Fibroblast of skin of abdomen (primary cell): ENCODE measurements at regions not wholly inside any gene's neighbourhood (a gene's known extent, or its start where the extent isn't known, plus 50 kb on each side); places are given as distances from the start of the nearest gene placed in this dataset.
"Not testable (repeated sequence)": the region's sequence is repeated elsewhere in the genome, so short reads cannot be mapped to it uniquely, and the experiment has no call there.

Experiments
- DNase-seq: peaks from one replicate; pipeline ENCODE4 v3.0.0-alpha.2; 2013

- DNase-seq, result peak; percentile 70
These were observed 2390.9 kb downstream of the PCDH7 start for GRCh38 chr4:33111117-33111516.

DNA sequence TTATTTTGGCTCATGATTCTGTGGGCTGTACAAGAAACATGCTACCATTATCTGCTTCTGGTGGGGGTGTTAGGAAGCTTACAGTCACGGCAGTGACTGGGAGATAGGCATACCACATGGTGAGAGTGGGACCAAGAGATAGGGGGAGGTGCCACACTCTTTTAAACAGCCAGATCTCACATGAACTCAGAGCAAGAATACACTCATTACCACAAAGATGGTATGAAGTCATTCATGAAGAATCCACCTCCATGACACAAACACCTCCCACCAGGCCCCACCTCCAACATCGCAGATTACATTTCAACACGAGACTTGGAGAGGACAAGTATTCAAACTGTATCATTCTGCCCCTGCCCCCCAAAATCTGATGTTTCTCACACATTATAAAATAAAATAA lies 2396.7 kb downstream of the PCDH7 start:
- peak; percentile 5 for DNase-seq

DNA sequence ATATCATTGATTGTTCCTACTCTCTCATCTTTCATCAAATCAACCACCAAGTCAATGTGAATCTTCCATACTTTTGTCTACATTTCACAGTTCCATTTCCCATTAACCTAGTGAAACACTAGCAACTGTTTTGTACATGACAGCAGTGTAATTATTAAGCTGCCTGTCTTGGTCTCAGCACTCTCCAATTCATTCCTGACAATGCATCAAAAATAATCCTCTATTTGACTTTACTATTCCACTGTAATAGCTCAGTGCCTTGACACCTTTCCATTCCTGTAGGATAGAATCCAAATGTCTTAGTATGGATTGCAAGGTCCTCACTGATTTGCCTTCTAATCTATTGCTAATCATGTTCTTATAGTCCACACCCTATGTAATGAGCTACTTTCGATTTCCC lies 2405.8 kb downstream of the PCDH7 start:
- no peak for DNase-seq

- not testable (repeated sequence) for DNase-seq
These were observed 2410.5 kb downstream of the PCDH7 start for GRCh38 chr4:33130662-33131061.

DNA sequence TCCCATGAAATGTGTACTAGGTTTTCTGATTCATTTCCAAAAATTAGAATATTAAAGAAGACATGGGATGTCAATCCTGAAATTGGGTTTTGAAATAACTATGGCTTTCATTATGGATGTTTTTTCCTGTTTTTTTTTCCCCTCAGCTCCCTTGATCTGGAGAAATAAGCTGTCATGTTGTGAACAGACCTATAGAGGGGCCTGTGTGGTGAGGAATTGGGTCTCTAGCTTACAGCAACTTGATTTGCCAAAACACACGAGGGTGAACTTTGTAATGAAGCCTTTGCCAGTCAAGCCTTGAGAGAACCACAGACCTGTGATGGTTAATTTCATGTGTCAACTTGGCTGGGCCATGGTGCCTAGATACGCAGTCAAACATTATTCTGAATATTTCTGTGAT lies 2413.6 kb downstream of the PCDH7 start:
- DNase-seq, result no peak

- DNase-seq, result peak; percentile 2
These were observed 2414.2 kb downstream of the PCDH7 start for GRCh38 chr4:33134366-33134765.

- DNase-seq, result no peak
These were observed 2429.7 kb downstream of the PCDH7 start for GRCh38 chr4:33149658-33150524.

DNA sequence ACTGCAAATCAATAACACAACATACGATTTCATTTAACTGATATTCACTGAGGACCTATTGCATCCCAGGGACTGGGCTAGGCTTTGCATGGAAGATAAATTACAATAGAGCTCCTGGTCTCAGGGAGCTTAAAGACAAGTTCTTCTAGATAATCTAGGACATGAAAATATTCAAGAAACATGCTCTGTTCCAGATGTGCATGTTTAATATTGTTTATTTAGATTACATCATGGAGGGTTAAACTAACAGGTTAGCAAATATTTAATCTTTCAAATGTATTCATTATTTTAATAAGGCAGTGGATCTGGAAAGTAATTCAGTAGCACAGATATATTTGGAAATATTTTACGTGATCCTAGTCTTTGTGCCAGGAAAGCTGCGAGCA lies 2430.3 kb downstream of the PCDH7 start:
- no peak for DNase-seq

- DNase-seq, result peak; percentile 55
These were observed 2440.0 kb downstream of the PCDH7 start for GRCh38 chr4:33160126-33160525.

DNA sequence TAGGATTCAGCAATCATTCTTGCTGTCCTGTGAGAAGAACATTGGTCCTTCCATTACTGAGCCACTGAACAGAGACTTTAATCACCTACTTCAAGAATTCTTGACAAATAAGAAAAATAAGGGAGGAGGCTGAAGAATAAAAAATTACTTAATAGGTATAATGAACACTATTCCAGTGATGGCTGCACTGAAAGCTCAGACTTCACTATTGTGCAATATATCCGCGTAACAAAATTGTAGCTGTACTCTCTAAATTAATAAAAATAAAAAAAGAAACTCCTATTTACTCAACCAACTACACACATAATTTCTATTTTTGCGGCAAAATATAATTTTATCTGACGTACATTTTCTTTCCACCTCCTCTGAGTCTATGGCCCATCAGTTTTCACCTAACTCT lies 2441.0 kb downstream of the PCDH7 start:
- DNase-seq, result no peak

DNA sequence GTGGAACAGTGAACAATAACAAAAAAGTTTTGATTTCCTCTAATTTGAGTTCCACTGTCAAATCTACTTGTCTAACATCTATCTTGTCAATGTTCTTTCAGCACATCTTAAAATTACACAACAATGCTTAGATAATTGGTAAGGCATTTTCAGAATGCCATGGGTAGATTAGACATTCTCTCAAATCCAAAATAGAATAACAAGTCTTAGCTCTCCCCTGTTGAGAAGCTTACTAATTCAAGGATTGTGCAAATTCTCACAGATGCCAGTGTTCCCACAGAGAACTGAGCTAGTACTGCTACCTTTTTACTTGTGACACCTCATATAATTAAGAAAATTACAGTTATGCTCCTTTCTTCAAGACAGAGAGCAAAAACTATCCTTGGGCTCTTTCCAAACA lies 2442.0 kb downstream of the PCDH7 start:
- no peak for DNase-seq

DNA sequence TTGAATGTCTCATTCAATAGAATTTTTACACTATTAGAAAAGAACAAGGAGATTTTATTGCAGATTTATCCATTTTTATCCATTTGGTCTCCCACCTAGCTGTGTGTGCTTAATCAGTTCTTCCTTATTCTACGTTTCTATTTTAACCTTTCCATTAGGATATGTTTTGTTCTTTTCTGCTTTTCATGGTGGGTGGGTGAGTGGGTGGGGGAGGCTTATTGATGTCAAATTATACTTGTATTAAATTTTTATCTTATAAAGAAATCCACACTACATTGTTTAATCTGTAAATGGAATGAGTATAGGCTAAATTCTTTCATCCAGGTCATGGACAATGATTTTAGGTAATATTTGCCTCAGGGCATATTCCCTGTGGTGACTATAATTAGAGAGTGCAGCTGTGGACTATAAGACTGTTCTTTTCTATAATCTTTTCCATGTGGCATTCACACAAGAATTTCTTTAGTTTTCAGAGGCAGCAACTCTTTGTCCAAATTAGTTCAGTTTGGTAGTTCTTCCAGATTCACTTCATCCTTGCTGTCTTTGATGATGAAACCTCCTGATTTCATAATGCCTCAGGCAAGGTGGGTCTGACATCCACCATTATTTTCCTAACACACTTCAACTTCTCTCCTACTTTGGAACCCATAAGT lies 2451.8 kb downstream of the PCDH7 start:
- no peak for DNase-seq

- DNase-seq, result no peak
These were observed 2456.4 kb downstream of the PCDH7 start for GRCh38 chr4:33176566-33176965.

- no peak for DNase-seq
These were observed 2464.6 kb downstream of the PCDH7 start for GRCh38 chr4:33184657-33185290.

- DNase-seq, result no peak
These were observed 2466.9 kb downstream of the PCDH7 start for GRCh38 chr4:33187035-33187434.

DNA sequence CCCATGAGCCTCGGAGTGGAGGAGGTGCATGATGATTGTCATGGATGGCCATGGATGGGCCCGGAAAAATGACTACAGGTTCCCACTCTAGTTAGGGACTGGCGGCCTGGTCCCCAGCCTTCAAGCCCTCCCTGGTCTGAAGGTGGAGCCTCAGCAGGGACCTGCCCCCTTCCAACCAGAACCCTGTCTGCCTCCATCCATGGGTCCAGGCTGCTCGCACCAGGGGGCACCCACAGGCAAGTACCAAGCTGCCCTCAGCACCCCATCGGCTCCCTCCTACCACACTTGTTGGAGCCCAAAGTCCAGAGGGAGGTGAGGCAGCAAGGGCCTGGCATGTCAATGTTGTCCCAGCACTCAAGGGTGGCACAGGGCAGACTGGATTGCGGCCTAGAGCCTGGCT lies 2468.6 kb downstream of the PCDH7 start:
- DNase-seq, result no peak

DNA sequence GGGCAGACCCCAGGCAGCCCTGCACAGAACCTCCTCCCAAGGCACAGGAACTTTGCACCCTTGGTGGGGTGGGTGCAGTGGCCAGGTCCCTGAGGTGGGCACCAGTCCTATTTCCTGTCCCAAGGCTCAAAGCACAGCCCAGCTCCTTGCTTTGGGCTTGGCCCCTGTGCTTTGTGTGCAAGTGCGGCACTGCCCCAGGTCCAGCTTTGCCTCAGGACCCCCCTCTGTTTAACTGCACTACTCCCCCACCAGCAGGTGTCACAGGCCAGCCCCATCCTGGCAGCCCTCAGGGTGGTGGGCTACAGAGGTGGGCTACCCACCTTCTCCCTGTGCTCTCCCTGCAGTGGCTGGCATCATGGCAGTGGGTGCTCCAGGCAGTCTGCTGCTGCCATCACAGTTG lies 2469.0 kb downstream of the PCDH7 start:
- DNase-seq, result no peak

DNA sequence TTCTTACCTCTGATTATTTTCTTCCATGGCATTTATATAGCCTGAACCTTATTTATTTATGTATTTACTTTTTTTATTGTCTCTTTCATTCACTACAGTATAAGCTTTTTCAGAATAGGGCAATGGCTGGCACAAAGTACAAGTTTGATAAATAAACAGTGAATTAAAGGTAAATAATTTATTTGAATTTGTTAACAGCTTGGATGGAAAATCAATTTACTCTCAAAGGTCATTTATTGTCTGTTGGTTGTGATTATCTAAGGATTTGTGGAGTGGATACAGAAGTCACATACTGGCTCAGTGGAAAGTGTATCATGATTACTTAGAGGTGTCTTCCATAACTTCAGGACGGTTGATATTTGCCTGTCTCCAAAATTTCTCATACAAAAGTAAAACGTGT lies 2472.9 kb downstream of the PCDH7 start:
- DNase-seq, result no peak

- DNase-seq, result no peak
These were observed 2480.2 kb downstream of the PCDH7 start for GRCh38 chr4:33200377-33200776.

DNA sequence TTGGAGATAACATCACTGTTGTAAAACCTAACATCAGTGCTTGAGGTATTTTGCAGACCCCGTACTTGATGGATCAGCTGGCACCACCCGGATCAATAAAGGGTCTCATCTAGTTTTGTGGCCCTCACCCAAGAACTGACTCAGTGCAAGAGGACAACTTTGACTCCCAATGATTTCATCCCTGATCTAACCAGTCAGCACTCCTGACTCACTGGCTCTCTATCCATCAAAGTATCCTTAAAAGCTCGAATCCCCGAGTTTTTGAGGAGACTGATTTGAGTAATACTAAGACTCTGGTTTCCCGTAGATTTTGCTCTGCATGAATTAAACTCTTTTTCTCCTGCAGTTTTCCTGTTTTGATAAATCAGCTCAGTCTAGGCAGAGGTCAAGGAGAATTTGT lies 2498.1 kb downstream of the PCDH7 start:
- no peak for DNase-seq

- DNase-seq, result no peak
These were observed 2506.0 kb downstream of the PCDH7 start for GRCh38 chr4:33226133-33226532.

- DNase-seq, result no peak
These were observed 2506.6 kb downstream of the PCDH7 start for GRCh38 chr4:33226783-33227182.

- no peak for DNase-seq
These were observed 2534.9 kb downstream of the PCDH7 start for GRCh38 chr4:33255094-33255493.

- no peak for DNase-seq
These were observed 2535.3 kb downstream of the PCDH7 start for GRCh38 chr4:33255507-33255906.
